ENCODE measurements at regions not wholly inside any gene's neighbourhood (a gene's known extent, or its start where the extent isn't known, plus 50 kb on each side); places are given as distances from the start of the nearest gene placed in this dataset.

DNA sequence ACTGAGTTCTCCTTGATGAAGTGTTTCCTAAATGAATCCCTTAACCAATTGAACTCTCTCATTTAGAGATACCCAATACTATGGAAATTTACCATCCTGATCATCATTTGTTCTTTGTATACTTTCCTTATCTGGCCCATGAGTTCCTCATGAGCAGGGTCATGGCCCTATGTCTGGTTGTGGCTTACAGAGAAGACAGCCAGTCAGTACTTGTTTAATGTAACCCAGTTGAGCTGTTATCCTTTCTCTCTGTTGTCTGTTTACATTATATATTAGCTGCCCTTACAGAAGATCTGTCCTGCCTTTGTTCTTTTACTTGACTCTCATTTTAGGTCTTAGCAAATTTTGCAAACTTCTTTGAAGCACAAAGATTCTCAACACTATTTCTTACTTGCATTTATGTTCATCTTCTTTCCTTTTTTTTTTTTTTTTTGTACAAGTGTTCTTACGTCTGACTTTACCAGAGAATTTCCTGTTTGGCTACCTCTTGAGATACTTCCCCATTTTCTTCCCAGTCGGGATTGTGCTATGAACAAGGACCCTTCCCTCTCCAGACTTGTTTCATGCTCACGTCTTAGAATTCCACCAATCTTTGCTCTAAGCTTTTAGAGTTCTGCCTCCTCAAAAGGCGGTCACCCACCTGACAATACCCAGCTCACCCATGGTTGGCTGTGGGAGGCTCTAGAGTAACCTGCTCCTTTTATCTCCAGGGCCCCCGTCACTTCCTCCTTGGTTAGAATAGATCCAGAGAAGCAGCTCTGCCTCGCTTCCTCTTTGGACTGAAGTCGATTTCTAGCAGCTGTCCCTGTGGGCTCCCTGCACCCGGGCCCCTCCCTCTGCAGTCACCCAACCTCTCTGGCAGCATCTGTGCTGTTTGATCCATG lies 53.6 kb upstream of the RUNX1 start:
- WGBS (ENCODE audit: low lambda C conversion rate) = 23% methylated on average over 8 of the region's 8 CpGs
- no peak overlapping the region for H3K9ac ChIP-seq (ENCODE audit: insufficient read depth, low read depth, low read length)
- POLR2A ChIA-PET = no interaction called here
- no peaks in the 10 kb centered on the region for H4K20me1 ChIP-seq (ENCODE audit: insufficient read depth, low read length)
- BruUV-seq (replicated peaks) = no TSS peak
- DNase-seq (ENCODE audit: low spot score) (peak; percentile 48), FAIRE-seq (peak; percentile 12), ATAC-seq (peak; percentile 38; the same call in 2 of the 3 replicates)
- H3K36me3 ChIP-seq (replicated peaks in 1 of 2; ENCODE audit: control insufficient read depth in 1 of 2, insufficient read depth in 2 of 2, low read length in 2 of 2) = no peaks in the 10 kb centered on the region
- CTCF ChIA-PET (ENCODE audit: low intra/inter-chr PET ratio, low total read pairs) = no interaction called here
- intact Hi-C loops (cut with micrococcal nuclease; ENCODE audit: unreplicated experiment) = loop anchor here (1.0 kb wide), 1 partner anchor 31 kb away; no protein-coding TSS in a partner anchor
- H3K27ac ChIP-seq (ENCODE audit: extremely low read length, insufficient read depth, low read length) = no peak overlapping the region
- no peaks in the 10 kb centered on the region; a peak in 1 of 5 replicates for H3K27me3 ChIP-seq (ENCODE audit: control insufficient read depth in 1 of 2, insufficient read depth in 2 of 2, low read length in 2 of 2)
- H3K79me2 ChIP-seq (ENCODE audit: insufficient read depth, low read length) = no peaks in the 10 kb centered on the region
- H3K4me3 ChIP-seq (replicated peaks in 1 of 3; ENCODE audit: insufficient read depth in 1 of 3, low read depth in 2 of 3, low read length in 3 of 3) = no peak overlapping the region
- in situ Hi-C loops (cut with HindIII; ENCODE audit: extremely low pct_ligation_motif_present, low pct_unique_long_range_greater_than_20kb) = no loop called here
- H3K4me1 ChIP-seq (ENCODE audit: insufficient read depth, low read length) = peaks cover 48% of the 10 kb centered on the region
- H3K9me3 ChIP-seq (ENCODE audit: low read length) = no peaks in the 10 kb centered on the region
- H2AFZ ChIP-seq (ENCODE audit: low read length) = no peak overlapping the region
- H3K4me2 ChIP-seq (ENCODE audit: low read depth, low read length) = peak overlapping the region; percentile 9
- TF ChIP-seq FOXA1 (IDR thresholded peaks at IDR 0.05) (no peak), FOXA1 (CRISPR knock-in tag; IDR thresholded peaks at IDR 0.05) (peak; percentile 46; the same call in 1 of the 2 replicates), BCL6 (CRISPR knock-in tag; IDR thresholded peaks at IDR 0.05) (peak; percentile 21; the same call in 1 of the 2 replicates), NR2F6 (IDR thresholded peaks at IDR 0.05) (0 out of 2 replicates have a peak, but pooled peaks have one; percentile 34), NR2F6 (CRISPR knock-in tag; IDR thresholded peaks at IDR 0.05) (no peak), HMG20A (CRISPR knock-in tag; IDR thresholded peaks at IDR 0.05; ENCODE audit: borderline replicate concordance) (peak; percentile 28; the same call in 1 of the 2 replicates), ZNF232 (CRISPR knock-in tag; IDR thresholded peaks at IDR 0.05; ENCODE audit: borderline replicate concordance) (no peak), EP300 (IDR thresholded peaks at IDR 0.05; ENCODE audit: low read depth in 2 of 2, low read length in 2 of 2) (peak in 1 of 2 experiments; percentile 47; a peak in 1 of 4 replicates), EP300 (CRISPR knock-in tag; IDR thresholded peaks at IDR 0.05; ENCODE audit: borderline replicate concordance) (no peak), NCOA2 (CRISPR knock-in tag; IDR thresholded peaks at IDR 0.05) (peak; percentile 29; the same call in 1 of the 2 replicates), SOX13 (IDR thresholded peaks at IDR 0.05) (no peak), SOX13 (CRISPR knock-in tag; conservative IDR thresholded peaks at IDR 0.05 in 1 of 2, IDR thresholded peaks at IDR 0.05 in 1 of 2) (peak in 1 of 2 experiments; percentile 81; a peak in 2 of 4 replicates)
- TF ChIP-seq, protein P1, sequence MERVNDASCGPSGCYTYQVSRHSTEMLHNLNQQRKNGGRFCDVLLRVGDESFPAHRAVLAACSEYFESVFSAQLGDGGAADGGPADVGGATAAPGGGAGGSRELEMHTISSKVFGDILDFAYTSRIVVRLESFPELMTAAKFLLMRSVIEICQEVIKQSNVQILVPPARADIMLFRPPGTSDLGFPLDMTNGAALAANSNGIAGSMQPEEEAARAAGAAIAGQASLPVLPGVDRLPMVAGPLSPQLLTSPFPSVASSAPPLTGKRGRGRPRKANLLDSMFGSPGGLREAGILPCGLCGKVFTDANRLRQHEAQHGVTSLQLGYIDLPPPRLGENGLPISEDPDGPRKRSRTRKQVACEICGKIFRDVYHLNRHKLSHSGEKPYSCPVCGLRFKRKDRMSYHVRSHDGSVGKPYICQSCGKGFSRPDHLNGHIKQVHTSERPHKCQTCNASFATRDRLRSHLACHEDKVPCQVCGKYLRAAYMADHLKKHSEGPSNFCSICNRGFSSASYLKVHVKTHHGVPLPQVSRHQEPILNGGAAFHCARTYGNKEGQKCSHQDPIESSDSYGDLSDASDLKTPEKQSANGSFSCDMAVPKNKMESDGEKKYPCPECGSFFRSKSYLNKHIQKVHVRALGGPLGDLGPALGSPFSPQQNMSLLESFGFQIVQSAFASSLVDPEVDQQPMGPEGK (CRISPR knock-in tag; IDR thresholded peaks at IDR 0.05) = 0 out of 2 replicates have a peak, but pooled peaks have one; percentile 8
- TF ChIP-seq, protein P2, sequence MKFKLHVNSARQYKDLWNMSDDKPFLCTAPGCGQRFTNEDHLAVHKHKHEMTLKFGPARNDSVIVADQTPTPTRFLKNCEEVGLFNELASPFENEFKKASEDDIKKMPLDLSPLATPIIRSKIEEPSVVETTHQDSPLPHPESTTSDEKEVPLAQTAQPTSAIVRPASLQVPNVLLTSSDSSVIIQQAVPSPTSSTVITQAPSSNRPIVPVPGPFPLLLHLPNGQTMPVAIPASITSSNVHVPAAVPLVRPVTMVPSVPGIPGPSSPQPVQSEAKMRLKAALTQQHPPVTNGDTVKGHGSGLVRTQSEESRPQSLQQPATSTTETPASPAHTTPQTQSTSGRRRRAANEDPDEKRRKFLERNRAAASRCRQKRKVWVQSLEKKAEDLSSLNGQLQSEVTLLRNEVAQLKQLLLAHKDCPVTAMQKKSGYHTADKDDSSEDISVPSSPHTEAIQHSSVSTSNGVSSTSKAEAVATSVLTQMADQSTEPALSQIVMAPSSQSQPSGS (CRISPR knock-in tag; IDR thresholded peaks at IDR 0.05) = no peak

Data from HepG2 (cell line).